IMR-90 (cell line): ENCODE measurements at regions not wholly inside any gene's neighbourhood (a gene's known extent, or its start where the extent isn't known, plus 50 kb on each side); places are given as distances from the start of the nearest gene placed in this dataset.

Source experiments
- ATAC-seq: fragments of 200-7000 bp; cut with Tn5 transposase; 2 replicates; pipeline ENCODE4 v1.9.1; 2020; ENCODE audit warnings: low read depth, mild to moderate bottlenecking, moderate library complexity
- BruUV-seq: library from RNA; stranded (reverse); fragments of 400-500 nt; replicated peaks from 2 replicates; lab custom pipeline; 2021; lab: Mats Ljungman, UMichigan
- CTCF ChIA-PET: fragments of 300-600 bp; formaldehyde crosslinking; extraction: SDS; loops from one replicate; lab custom pipeline; 2021; ENCODE audit warnings: antibody characterized with exemption; lab: Yijun Ruan, JAX
- POLR2A ChIA-PET: fragments of 300-600 bp; sonication (Branson Sonifier 250); formaldehyde crosslinking; loops from one replicate; lab custom pipeline; 2022; ENCODE audit warnings: antibody characterized with exemption; ENCODE audit not compliant: unreplicated experiment; lab: Charles Lee
- DNase-seq: peaks from one replicate; pipeline ENCODE4 v3.0.0; 2013
- H2AFZ ChIP-seq: replicated peaks from 2 replicates; pipeline ENCODE3; 2013; ENCODE audit warnings: low read length, mild to moderate bottlenecking; ENCODE audit not compliant: poor library complexity
- H2AK5ac ChIP-seq: 2 replicates; pipeline ENCODE4 v1.6.1; 2013; ENCODE audit warnings: low read depth, low read length, inconsistent platforms
- H2AK9ac ChIP-seq: replicated peaks from 2 replicates; pipeline ENCODE3; 2013; ENCODE audit warnings: mild to moderate bottlenecking, low read depth, low read length, moderate library complexity; ENCODE audit not compliant: poor library complexity
- H2BK120ac ChIP-seq: 2 replicates; pipeline ENCODE4 v1.6.1; 2013; ENCODE audit warnings: low read depth, low read length, inconsistent platforms
- H2BK15ac ChIP-seq: 3 replicates; pipeline ENCODE4 v1.6.1; 2013; ENCODE audit warnings: low read depth, low read length, inconsistent platforms
- H2BK20ac ChIP-seq: 2 replicates; pipeline ENCODE4 v1.6.1; 2013; ENCODE audit warnings: low read depth, mild to moderate bottlenecking, inconsistent platforms, low read length, moderate library complexity
- H2BK5ac ChIP-seq: 2 replicates; pipeline ENCODE4 v1.6.1; 2013; ENCODE audit warnings: mild to moderate bottlenecking, low read depth, low read length, inconsistent platforms; ENCODE audit not compliant: poor library complexity, severe bottlenecking
- H3K14ac ChIP-seq: replicated peaks from 2 replicates; pipeline ENCODE4 v1.6.1; 2013; ENCODE audit warnings: low read depth, low read length, inconsistent platforms
- H3K18ac ChIP-seq: 2 replicates; pipeline ENCODE4 v1.6.1; 2013; ENCODE audit warnings: low read depth, low read length, control low read depth
- H3K23ac ChIP-seq: 2 replicates; pipeline ENCODE4 v1.6.1; 2013; ENCODE audit warnings: low read depth, low read length, inconsistent platforms
- H3K27ac ChIP-seq: 2 replicates; pipeline ENCODE4 v1.5.1; 2013; ENCODE audit warnings: mild to moderate bottlenecking, control low read depth, low read length; ENCODE audit not compliant: insufficient read depth
- H3K27me3 ChIP-seq: 2 replicates; pipeline ENCODE4 v1.6.1; 2013; ENCODE audit warnings: low read length; ENCODE audit not compliant: control insufficient read depth, insufficient read depth
- H3K36me3 ChIP-seq: 2 replicates; pipeline ENCODE4 v1.6.1; 2013; ENCODE audit warnings: low read length, mixed read lengths; ENCODE audit not compliant: control insufficient read depth, insufficient read depth
- H3K4ac ChIP-seq: 2 replicates; pipeline ENCODE4 v1.6.1; 2013; ENCODE audit warnings: low read depth, low read length, inconsistent platforms
- H3K4me1 ChIP-seq: 2 replicates; pipeline ENCODE4 v1.6.1; 2013; ENCODE audit warnings: low read length, mixed read lengths; ENCODE audit not compliant: control insufficient read depth, insufficient read depth
- H3K4me2 ChIP-seq: 2 replicates; pipeline ENCODE4 v1.6.1; 2013; ENCODE audit warnings: low read depth, mild to moderate bottlenecking, control low read depth, low read length, moderate library complexity
- H3K4me3 ChIP-seq: 2 replicates; pipeline ENCODE4 v1.5.1; 2013; ENCODE audit warnings: low read depth, mild to moderate bottlenecking, control low read depth, low read length, moderate library complexity; ENCODE audit not compliant: insufficient read depth
- H3K56ac ChIP-seq: 2 replicates; pipeline ENCODE4 v1.6.1; 2013; ENCODE audit warnings: low read length, inconsistent platforms; ENCODE audit not compliant: insufficient read depth; ENCODE audit errors: extremely low read depth
- H3K79me1 ChIP-seq, 2 experiments: 2 replicates each; pipeline ENCODE4 v1.6.1; 2013; ENCODE audit warnings: low read length in 2 of 2, inconsistent platforms in 1 of 2, low read depth in 1 of 2
- H3K9ac ChIP-seq: 2 replicates; pipeline ENCODE4 v1.6.1; 2013; ENCODE audit warnings: low read depth, low read length, control low read depth
- H3K9me1 ChIP-seq: 2 replicates; pipeline ENCODE4 v1.6.1; 2013; ENCODE audit warnings: low read length, inconsistent platforms; ENCODE audit not compliant: insufficient read depth
- H3K9me3 ChIP-seq: 2 replicates; pipeline ENCODE4 v1.6.1; 2013; ENCODE audit warnings: low read length; ENCODE audit not compliant: control insufficient read depth, insufficient read depth
- H4K20me1 ChIP-seq: 2 replicates; pipeline ENCODE4 v1.6.1; 2013; ENCODE audit warnings: low read length, inconsistent platforms; ENCODE audit not compliant: insufficient read depth
- H4K5ac ChIP-seq: 2 replicates; pipeline ENCODE4 v1.6.1; 2013; ENCODE audit warnings: mild to moderate bottlenecking, low read depth, low read length, control low read depth
- H4K8ac ChIP-seq, 2 experiments: 2 replicates each; pipeline ENCODE4 v1.6.1; 2013; ENCODE audit warnings: low read depth in 2 of 2, low read length in 2 of 2, control low read depth in 1 of 2, inconsistent platforms in 1 of 2
- H4K91ac ChIP-seq: 2 replicates; pipeline ENCODE4 v1.6.1; 2013; ENCODE audit warnings: low read depth, low read length, inconsistent platforms; ENCODE audit not compliant: insufficient read depth
- BHLHE40 ChIP-seq: fragments of 150-350 bp; IDR thresholded peaks from 2 replicates; pipeline ENCODE4 v1.6.1; 2016; ENCODE audit warnings: mild to moderate bottlenecking, low read depth, low read length
- NFE2L2 ChIP-seq: fragments of 150-350 bp; IDR thresholded peaks from 2 replicates; pipeline ENCODE4 v1.6.1; 2016; ENCODE audit warnings: low read depth, mild to moderate bottlenecking, low read length
- POLR2A ChIP-seq: IDR thresholded peaks from 2 replicates; pipeline ENCODE4 v1.6.1; 2012; ENCODE audit warnings: mild to moderate bottlenecking, low read depth, low read length
- RCOR1 ChIP-seq: IDR thresholded peaks from 2 replicates; pipeline ENCODE4 v1.6.1; 2012; ENCODE audit warnings: mild to moderate bottlenecking, low read length, improper control_type of control experiment; ENCODE audit not compliant: insufficient replicate concordance
- WGBS, 2 experiments: methylation state at CpG; one replicate each; pipeline versions ENCODE4 v1.1.5 to v1.1.7; 2013; ENCODE audit warnings: missing lambda C conversion rate in 2 of 2; ENCODE audit not compliant: insufficient read length in 1 of 2; ENCODE audit errors: extremely low coverage in 2 of 2; 5-methylcytosine and 5-hydroxymethylcytosine counted together
- dilution Hi-C: fragments of 300-500 bp; cut with HindIII; formaldehyde crosslinking; loops from one replicate; pipeline ENCODE4 v1.14.3; 2018; ENCODE audit warnings: low sequenced_read_pairs; ENCODE audit not compliant: unreplicated experiment
- in situ Hi-C: fragments of 300-500 bp; cut with MboI; formaldehyde crosslinking; loops from 3 replicates; pipeline ENCODE4 v1.14.3; 2019; ENCODE audit warnings: low sequenced_read_pairs, inconsistent platforms, mixed read lengths
- intact Hi-C: fragments of 100-400 bp; cut with micrococcal nuclease; formaldehyde crosslinking; loops from 2 replicates; pipeline ENCODE4 v1.10.0; 2022

DNA sequence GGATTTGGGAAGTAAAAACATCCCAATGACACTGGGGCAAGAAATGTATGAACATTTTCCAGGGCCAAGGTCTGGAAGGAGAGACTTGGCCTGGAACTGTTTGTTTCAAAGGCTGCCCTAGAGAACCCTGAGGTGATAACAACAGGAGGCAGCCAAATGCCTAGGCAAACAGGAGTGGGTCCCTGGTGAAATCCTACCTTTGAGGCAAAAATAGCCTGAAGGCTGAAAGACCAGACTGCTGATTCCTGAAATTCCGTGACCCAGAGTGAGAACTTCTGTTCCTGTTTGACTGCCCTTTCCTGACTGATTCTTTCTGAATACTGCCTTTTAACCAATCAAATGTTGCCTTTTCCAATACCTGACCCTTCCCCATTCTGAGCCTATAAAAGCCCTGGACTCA, 196.4 kb downstream of the NSUN3 start:
- Histone ChIP-seq H2AK9ac (no peak overlapping the region), H2BK15ac (no peak overlapping the region), H3K4me1 (no peaks in the 10 kb centered on the region), H3K14ac (no peak overlapping the region), H4K20me1 (no peaks in the 10 kb centered on the region), H2AK5ac (no peak overlapping the region), H4K91ac (no peak overlapping the region), H2BK5ac (no peak overlapping the region), H3K27me3 (no peaks in the 10 kb centered on the region), H2BK120ac (no peak overlapping the region), H3K4me2 (no peak overlapping the region), H2BK20ac (no peak overlapping the region), H4K8ac (no peak overlapping the region), H3K9ac (no peak overlapping the region), H3K4ac (no peak overlapping the region), H4K5ac (no peak overlapping the region), H3K27ac (no peak overlapping the region), H3K18ac (no peak overlapping the region), H3K36me3 (no peaks in the 10 kb centered on the region), H2AFZ (no peak overlapping the region), H3K23ac (no peak overlapping the region), H3K9me1 (no peaks in the 10 kb centered on the region), H3K9me3 (no peaks in the 10 kb centered on the region), H3K79me1 (no peaks in the 10 kb centered on the region), H3K4me3 (no peak overlapping the region), H3K56ac (no peak overlapping the region)
- CTCF ChIA-PET: interaction anchor here (1.3 kb wide), 1 partner anchor 11 kb away, joined by 4 read pairs; no protein-coding TSS in a partner anchor
- POLR2A ChIA-PET: no interaction called here
- WGBS, 2 experiments: no CpG with 5 or more reads among the region's 1 CpG
- dilution Hi-C loops: no loop called here
- no peak for TF ChIP-seq BHLHE40
- no peak for TF ChIP-seq POLR2A
- no peak for TF ChIP-seq RCOR1
- no peak for TF ChIP-seq NFE2L2
- no peak for ATAC-seq
- in situ Hi-C loops: no loop called here
- no TSS peak for BruUV-seq
- no peak for DNase-seq
- intact Hi-C loops: no loop called here
